Breast epithelium (tissue), 4 donors: ENCODE measurements at regions not wholly inside any gene's neighbourhood (a gene's known extent, or its start where the extent isn't known, plus 50 kb on each side); places are given as distances from the start of the nearest gene placed in this dataset.

Experiments used
- DNase-seq, 2 donors: peaks; one replicate each; pipeline ENCODE4 v3.0.0-alpha.2; 2019; ENCODE audit warnings: low spot score in 2 of 2
- H3K27ac ChIP-seq, 2 donors: fragments of 200-600 bp; sonication (generic) in 1 of 2; one replicate each; pipeline ENCODE4 v1.5.1; 2016 to 2019; ENCODE audit warnings: mild to moderate bottlenecking in 1 of 2
- H3K27me3 ChIP-seq, 2 donors: fragments of 200-600 bp; sonication (generic) in 1 of 2; one replicate each; pipeline versions ENCODE4 v1.5.1 to v1.6.0; 2017 to 2019; ENCODE audit warnings: control low read depth in 1 of 2, mild to moderate bottlenecking in 1 of 2
- H3K36me3 ChIP-seq: fragments of 200-600 bp; one replicate; pipeline ENCODE4 v1.5.1; 2019
- H3K4me1 ChIP-seq, 2 donors: fragments of 200-600 bp; sonication (generic); one replicate each; pipeline ENCODE4 v1.5.1; 2016 to 2019; ENCODE audit warnings: control low read depth in 1 of 2
- H3K4me3 ChIP-seq, 3 donors: fragments of 200-600 bp; sonication (generic); 1 replicate in 2 of 3; 2 replicates in 1 of 3; pipeline ENCODE4 v1.5.1; 2016 to 2019; ENCODE audit warnings: mild to moderate bottlenecking in 3 of 3, moderate library complexity in 2 of 3
- H3K9me3 ChIP-seq, 2 donors: fragments of 200-600 bp; sonication (generic) in 1 of 2; one replicate each; pipeline ENCODE4 v1.5.1; 2016 to 2019; ENCODE audit warnings: control low read depth in 1 of 2
- CTCF ChIP-seq, 3 donors: fragments of 450-650 bp; IDR thresholded peaks; one replicate each; pipeline ENCODE4 v1.5.1; 2016 to 2017; ENCODE audit warnings: antibody characterized with exemption in 3 of 3, mild to moderate bottlenecking in 3 of 3, moderate library complexity in 3 of 3
- POLR2A ChIP-seq: fragments of 450-650 bp; IDR thresholded peaks from one replicate; pipeline ENCODE4 v1.6.1; 2016; ENCODE audit warnings: antibody characterized with exemption, mild to moderate bottlenecking, moderate library complexity
- POLR2AphosphoS5 ChIP-seq, 3 donors: sonication (generic); formaldehyde crosslinking; IDR thresholded peaks; one replicate each; pipeline ENCODE4 v1.6.1; 2017; ENCODE audit warnings: antibody characterized with exemption in 3 of 3
- intact Hi-C: fragments of 100-400 bp; cut with DNase I; formaldehyde crosslinking; loops from one replicate; pipeline ENCODE4 v1.15.1; 2023; ENCODE audit warnings: low total_unique reads

GRCh38 chr1:61627365-61627764 is 97.6 kb downstream of the TM2D1 start:
- intact Hi-C loops, result no loop called here
- DNase-seq, result no peak
- TF ChIP-seq POLR2AphosphoS5 (IDR thresholded peaks at IDR 0.05) (no peak), CTCF (IDR thresholded peaks at IDR 0.05) (no peak), POLR2A (no peak)

DNA sequence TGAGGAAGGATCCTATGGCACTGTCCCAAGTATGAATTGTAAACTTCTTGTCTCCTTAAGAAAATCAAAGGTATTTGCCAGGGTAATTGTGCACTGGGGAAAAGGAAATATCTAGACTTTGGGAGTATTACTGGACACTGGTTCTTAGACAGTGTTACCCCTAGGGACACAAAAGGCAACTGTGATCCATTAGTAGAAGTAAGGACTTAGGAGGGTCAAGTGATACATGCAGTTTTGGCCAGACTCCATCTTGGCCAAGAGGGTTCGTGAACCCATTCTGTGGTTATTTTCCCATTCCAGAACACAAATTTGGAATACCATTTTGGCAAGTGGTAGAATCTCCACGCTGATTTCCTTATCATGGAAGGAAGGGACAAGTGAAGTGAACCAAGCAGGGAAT is 98.1 kb downstream of the TM2D1 start:
- no peaks in the 10 kb centered on the region for H3K36me3 ChIP-seq
- no peak overlapping the region for H3K27ac ChIP-seq
- no peak for DNase-seq
- TF ChIP-seq POLR2AphosphoS5 (IDR thresholded peaks at IDR 0.05) (peak in 1 of 3 donors; percentile 25), POLR2A (no peak)
- no peaks in the 10 kb centered on the region for H3K4me1 ChIP-seq
- intact Hi-C loops, result no loop called here
- H3K9me3 ChIP-seq, result no peaks in the 10 kb centered on the region
- no peak overlapping the region for H3K4me3 ChIP-seq
- H3K27me3 ChIP-seq, result no peaks in the 10 kb centered on the region

More at GRCh38 chr1:61627365-61627764, 97.6 kb downstream of the TM2D1 start:
- Histone ChIP-seq H3K4me3 (no peak overlapping the region), H3K9me3 (no peaks in the 10 kb centered on the region), H3K27ac (no peak overlapping the region), H3K27me3 (no peaks in the 10 kb centered on the region), H3K36me3 (no peaks in the 10 kb centered on the region), H3K4me1 (no peaks in the 10 kb centered on the region)

GRCh38 chr1:61623852-61624251 is 101.1 kb downstream of the TM2D1 start:
- intact Hi-C loops, result no loop called here
- TF ChIP-seq POLR2AphosphoS5 (IDR thresholded peaks at IDR 0.05), result no peak
- TF ChIP-seq CTCF (IDR thresholded peaks at IDR 0.05), result no peak
- TF ChIP-seq POLR2A, result no peak
- Histone ChIP-seq H3K4me1 (no peaks in the 10 kb centered on the region), H3K36me3 (no peaks in the 10 kb centered on the region), H3K9me3 (no peaks in the 10 kb centered on the region), H3K27me3 (no peaks in the 10 kb centered on the region), H3K4me3 (no peak overlapping the region), H3K27ac (no peak overlapping the region)
- DNase-seq, result no peak

DNA sequence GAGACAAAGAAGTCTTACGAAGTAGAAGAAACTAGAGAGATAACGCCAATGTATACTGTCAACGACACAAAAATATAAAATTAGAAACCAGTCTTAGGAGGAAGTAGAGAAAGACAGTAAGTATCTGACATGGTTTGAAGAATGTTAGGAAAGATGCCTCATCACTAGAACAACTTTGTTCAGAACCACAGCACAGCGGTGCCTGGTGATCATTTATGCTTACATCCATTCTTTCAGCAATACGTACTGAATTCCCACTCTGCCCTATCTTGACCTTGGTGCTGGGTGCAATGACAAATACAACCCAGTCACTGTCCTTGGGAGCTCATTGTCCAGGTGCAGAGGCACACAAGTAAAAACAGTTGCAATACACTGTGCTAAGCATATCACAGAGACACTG is 104.4 kb downstream of the TM2D1 start:
- Histone ChIP-seq H3K27me3 (no peaks in the 10 kb centered on the region), H3K4me3 (no peak overlapping the region), H3K9me3 (no peaks in the 10 kb centered on the region), H3K27ac (no peak overlapping the region), H3K4me1 (no peaks in the 10 kb centered on the region), H3K36me3 (no peaks in the 10 kb centered on the region)
- TF ChIP-seq POLR2AphosphoS5 (IDR thresholded peaks at IDR 0.05) (no peak), CTCF (IDR thresholded peaks at IDR 0.05) (no peak), POLR2A (no peak)
- intact Hi-C loops, result no loop called here
- no peak for DNase-seq

DNA sequence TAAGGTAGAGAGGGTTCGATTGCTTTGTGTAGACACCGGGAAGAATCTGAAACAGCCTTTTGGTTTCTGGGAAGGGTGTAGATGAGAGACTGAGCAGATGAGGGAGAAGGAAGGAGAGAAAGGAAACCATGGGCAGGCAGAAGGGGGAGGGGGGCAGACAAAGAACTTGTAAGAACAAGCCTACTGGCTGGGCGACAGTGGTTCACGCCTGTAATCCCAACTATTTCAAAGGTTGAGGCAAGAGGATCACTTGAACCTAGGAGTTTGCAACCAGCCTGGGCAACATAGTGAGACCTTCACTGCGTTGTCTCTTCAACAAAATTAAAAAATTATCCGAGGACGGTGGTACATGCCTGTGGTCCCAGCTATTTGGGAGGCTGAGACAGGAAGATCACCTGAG is 106.2 kb downstream of the TM2D1 start:
- Histone ChIP-seq H3K4me3 (no peak overlapping the region), H3K27me3 (no peaks in the 10 kb centered on the region), H3K27ac (no peak overlapping the region), H3K36me3 (no peaks in the 10 kb centered on the region), H3K4me1 (no peaks in the 10 kb centered on the region), H3K9me3 (no peaks in the 10 kb centered on the region)
- no peak for DNase-seq
- TF ChIP-seq CTCF (IDR thresholded peaks at IDR 0.05), result no peak
- intact Hi-C loops, result no loop called here

GRCh38 chr1:61618193-61618592 is 106.7 kb downstream of the TM2D1 start:
- TF ChIP-seq POLR2A, result no peak
- no peak for TF ChIP-seq POLR2AphosphoS5 (IDR thresholded peaks at IDR 0.05)
- no peaks in the 10 kb centered on the region for H3K9me3 ChIP-seq
- H3K27ac ChIP-seq, result no peak overlapping the region
- intact Hi-C loops, result no loop called here
- no peak for DNase-seq
- H3K4me1 ChIP-seq, result no peaks in the 10 kb centered on the region
- no peaks in the 10 kb centered on the region for H3K36me3 ChIP-seq
- no peak overlapping the region for H3K4me3 ChIP-seq
- no peaks in the 10 kb centered on the region for H3K27me3 ChIP-seq
